Inflammatory macrophage treated with lipopolysaccharide for 4 hours (primary cell): ENCODE measurements at regions not wholly inside any gene's neighbourhood (a gene's known extent, or its start where the extent isn't known, plus 50 kb on each side); places are given as distances from the start of the nearest gene placed in this dataset.
"Not testable (repeated sequence)": the region's sequence is repeated elsewhere in the genome, so short reads cannot be mapped to it uniquely, and the experiment has no call there.

Source experiments
- DNase-seq: peaks from one replicate; pipeline ENCODE4 v3.0.0-alpha.2; 2020

- DNase-seq, result no peak
These were observed 107.9 kb downstream of the PMAIP1 start for GRCh38 chr18:60007661-60008060.

GRCh38 chr18:60003610-60004185 lies 103.9 kb downstream of the PMAIP1 start:
- no peak for DNase-seq

DNA sequence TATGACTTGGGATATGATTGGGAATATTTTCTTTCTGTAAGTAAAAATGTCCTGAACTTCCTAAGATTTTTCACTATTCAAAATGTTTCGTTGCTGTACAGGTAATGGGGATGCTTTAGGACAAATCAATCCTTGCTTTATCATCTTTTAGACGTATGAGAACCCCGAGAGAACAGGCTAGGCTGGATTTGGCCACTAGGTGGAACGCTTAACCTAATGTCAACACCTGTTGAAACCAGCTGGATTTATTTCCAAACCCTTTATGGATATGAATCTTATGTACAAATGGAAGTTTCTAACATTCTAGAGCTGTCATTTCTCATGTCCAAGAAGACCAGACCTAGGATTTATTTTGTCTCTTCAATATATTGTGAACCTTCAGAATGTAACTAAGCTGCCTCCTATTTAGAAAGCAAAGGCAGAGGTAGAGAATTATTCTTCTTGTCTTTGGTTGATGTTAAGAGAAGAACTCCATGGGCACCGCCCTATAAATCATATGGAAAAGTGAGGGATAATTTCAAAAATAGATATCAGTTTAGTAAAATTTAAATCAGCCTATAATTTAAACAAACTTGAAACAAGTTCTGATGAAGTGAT lies 96.7 kb downstream of the PMAIP1 start:
- peak; percentile 18 for DNase-seq

GRCh38 chr18:59994357-59994756 lies 94.6 kb downstream of the PMAIP1 start:
- DNase-seq, result no peak

- no peak for DNase-seq
These were observed 93.8 kb downstream of the PMAIP1 start for GRCh38 chr18:59993560-59993959.

GRCh38 chr18:59990121-59990823 lies 90.5 kb downstream of the PMAIP1 start:
- DNase-seq, result no peak

DNA sequence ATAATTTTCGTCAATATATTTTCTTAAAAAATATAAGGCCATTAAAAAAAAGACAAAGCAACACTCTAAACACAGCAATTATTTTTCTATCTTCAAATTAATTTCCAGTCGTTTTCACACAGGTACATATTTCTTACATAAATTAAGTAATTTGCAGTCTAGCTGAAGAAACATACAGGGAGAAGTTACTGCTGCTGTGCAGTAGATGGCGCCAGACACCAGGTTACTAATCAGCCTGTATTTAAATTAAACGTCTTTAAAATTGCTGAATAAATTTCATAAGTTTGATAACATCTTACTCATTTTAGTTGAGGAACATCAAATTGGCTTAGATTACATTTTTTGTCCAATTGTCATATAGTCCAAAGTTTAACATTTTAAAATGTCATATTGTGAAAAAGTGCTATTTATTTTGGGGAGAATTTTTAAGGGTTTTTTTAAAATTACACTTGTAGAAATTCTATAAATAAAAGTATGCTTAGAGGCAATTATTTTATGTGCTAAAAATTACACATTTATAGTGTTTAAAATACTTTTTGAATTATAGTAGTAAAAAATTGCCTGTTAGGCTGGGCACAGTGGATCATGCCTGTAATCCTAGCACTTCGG lies 88.4 kb downstream of the PMAIP1 start:
- DNase-seq, result peak; percentile 61

GRCh38 chr18:59987102-59987501 lies 87.3 kb downstream of the PMAIP1 start:
- DNase-seq, result peak; percentile 2

DNA sequence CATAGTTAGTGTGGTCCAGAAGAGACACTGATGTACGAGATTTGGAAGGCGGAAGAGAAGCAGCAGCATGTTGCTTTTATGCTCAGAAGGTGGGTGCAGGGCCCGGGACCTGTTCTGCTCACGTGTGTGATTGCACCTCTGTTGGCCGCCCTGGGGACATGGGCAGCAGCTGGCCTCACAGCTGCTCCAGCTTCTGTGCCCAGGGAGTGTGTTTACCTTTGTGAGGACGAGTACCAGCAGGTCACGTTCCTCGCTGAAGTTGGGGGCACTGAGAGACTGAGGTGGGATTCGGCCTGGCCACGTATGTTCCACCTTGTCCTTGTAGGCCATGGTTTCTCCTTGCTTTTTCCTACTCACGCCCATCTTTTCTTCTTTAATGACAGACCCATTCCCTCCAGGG lies 86.3 kb downstream of the PMAIP1 start:
- no peak for DNase-seq

- no peak for DNase-seq
These were observed 85.5 kb downstream of the PMAIP1 start for GRCh38 chr18:59985289-59985688.

- DNase-seq, result no peak
These were observed 83.7 kb downstream of the PMAIP1 start for GRCh38 chr18:59983506-59983905.

GRCh38 chr18:59980188-59980637 lies 80.4 kb downstream of the PMAIP1 start:
- no peak for DNase-seq

- no peak for DNase-seq
These were observed 72.2 kb downstream of the PMAIP1 start for GRCh38 chr18:59971871-59972428.

DNA sequence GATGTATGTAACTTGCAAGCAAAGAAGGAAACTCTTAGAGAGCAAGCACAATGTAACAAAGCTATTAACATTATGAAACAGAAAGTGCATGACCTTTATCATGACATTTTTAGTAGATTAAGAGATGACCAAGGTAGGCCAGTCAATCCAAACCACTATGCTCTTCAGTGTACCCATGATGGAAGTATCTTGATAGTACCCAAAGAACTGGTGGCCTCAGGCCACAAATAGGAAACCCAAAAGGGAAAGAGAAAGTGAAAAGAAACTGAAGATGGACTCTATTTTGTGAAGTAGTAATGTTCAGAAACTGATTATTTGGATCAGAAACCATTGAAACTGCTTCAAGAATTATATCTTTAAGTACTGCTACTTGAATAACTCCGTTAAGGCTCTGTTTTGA lies 71.3 kb downstream of the PMAIP1 start:
- DNase-seq, result peak; percentile 11

GRCh38 chr18:59969477-59970028 lies 69.8 kb downstream of the PMAIP1 start:
- not testable (repeated sequence) for DNase-seq

DNA sequence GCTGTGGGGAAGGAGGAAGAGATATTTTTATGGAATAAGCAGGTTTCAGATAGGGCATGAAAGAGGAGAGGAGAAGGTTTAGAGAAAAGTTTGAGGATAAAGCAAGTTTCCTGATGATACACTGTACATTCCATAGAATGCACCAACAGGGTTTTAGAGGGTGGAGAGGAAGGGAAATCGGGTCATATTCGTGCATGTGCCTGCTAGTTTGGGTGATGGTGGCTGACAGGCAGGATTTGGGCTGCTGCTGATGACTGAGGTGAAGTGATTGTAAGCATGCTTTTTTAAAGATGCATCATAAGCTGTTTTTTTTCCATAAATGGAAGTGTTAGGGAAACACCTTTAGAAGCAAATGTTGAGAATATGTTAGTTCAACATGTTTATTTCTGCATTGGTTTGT lies 68.8 kb downstream of the PMAIP1 start:
- DNase-seq, result no peak

- no peak for DNase-seq
These were observed 68.1 kb downstream of the PMAIP1 start for GRCh38 chr18:59967878-59968277.

DNA sequence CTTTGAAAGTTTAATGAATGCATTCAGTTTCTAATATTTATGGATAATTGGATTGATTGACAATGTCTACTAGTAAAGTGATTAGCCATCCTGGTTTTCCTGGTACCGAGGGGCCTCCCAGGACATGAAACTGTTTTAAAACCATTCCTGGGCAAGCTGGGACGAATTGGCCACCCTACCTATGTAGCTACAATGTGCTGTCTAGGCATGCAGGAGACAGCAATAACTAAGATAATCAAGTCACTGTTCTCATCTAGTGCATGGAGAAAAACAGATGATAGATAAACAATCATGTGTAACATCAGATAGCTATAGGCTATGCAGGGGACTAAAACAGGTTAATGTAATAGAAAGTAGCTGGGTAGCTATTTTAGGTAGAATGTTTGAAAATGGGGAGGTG lies 67.1 kb downstream of the PMAIP1 start:
- no peak for DNase-seq

DNA sequence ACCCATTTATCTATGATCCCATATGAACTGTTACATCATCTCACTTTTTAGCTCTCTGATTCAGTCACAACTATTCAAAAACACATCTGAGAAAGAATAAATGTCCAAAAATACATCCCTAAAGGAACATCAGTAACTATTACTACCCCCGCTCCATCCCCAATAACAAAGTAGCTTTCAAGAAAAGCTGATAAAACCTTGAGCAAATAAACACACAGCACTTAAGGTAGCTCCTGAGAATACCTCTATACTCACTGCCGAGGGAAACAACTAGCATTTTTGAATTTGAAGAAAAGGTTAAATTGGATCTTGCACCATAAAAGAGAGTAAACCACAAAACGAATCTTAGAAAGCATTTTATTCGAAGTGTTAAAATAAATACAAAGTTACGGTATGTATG lies 63.4 kb downstream of the PMAIP1 start:
- no peak for DNase-seq

DNA sequence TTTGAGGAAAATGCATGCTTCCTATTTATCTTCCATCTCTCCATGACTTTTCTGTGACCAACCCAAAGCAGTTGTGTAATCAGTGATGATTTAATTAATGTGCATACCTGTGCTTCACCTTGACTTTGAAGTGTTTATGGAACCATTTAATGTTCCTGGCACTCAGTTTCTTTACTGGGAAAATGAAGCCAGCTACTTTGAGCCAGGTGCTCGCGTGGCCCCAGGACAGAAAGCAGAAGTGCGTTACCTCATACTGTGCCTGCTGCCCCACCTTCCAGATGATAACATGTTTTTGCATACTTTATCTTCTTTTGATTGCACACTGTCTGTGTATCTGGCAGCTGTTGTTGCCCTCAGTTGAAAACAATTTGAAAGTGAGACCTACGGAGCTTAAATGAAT lies 61.3 kb downstream of the PMAIP1 start:
- no peak for DNase-seq

GRCh38 chr18:59960272-59960671 lies 60.5 kb downstream of the PMAIP1 start:
- no peak for DNase-seq

GRCh38 chr18:59959606-59960005 lies 59.8 kb downstream of the PMAIP1 start:
- DNase-seq, result no peak

- no peak for DNase-seq
These were observed 59.3 kb downstream of the PMAIP1 start for GRCh38 chr18:59959073-59959472.
